Left renal pelvis (tissue), 4 donors: ENCODE measurements at regions not wholly inside any gene's neighbourhood (a gene's known extent, or its start where the extent isn't known, plus 50 kb on each side); places are given as distances from the start of the nearest gene placed in this dataset.
A peak's percentile ranks its signal among the peaks of the same experiment; 100 is the strongest.

Experiments used
- DNase-seq, 4 donors: peaks; one replicate each; pipeline ENCODE4 v3.0.0-alpha.2; 2013; ENCODE audit warnings: low read depth in 4 of 4, low spot score in 3 of 4

DNA sequence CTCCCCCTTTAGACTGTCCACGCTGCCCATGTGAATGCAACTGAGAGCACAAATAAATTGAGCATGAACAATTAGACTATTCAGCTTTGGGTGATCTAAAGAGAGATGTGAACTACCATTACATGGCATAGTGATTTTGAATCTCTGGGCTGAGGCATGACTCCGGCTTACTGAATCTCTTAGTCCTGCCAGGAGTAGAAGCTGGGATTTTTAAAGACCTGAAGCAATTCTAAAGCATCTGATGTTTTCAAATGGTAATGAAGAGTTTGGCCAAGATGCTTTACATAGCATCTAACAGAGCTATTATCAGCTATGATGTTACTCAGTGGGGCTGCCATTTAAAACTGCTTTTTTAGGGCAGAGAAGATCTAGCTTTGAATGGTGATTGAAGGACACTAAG lies 1059.1 kb downstream of the SORCS3 start:
- no peak for DNase-seq

- DNase-seq: no peak
These were observed 1058.4 kb downstream of the SORCS3 start for GRCh38 chr10:105699504-105699903.

DNA sequence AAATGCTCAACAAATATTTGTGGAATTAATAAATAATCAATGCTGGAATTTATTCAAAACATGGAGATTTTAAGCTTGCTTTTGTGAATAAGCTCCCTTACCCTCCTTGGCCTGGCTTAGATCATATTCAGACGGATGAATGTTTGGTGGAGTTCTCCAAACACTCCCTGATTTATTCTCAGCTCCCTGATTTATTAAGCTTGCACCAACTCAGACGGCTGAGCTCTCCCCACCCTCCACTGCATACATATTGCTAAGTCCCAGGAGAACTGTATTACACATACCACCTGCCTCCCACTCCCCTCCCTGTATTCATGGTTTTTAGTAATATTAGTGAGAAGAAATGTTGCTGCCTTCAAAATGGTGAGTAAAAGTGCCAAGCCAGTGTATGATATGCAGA lies 1057.5 kb downstream of the SORCS3 start:
- no peak for DNase-seq

DNA sequence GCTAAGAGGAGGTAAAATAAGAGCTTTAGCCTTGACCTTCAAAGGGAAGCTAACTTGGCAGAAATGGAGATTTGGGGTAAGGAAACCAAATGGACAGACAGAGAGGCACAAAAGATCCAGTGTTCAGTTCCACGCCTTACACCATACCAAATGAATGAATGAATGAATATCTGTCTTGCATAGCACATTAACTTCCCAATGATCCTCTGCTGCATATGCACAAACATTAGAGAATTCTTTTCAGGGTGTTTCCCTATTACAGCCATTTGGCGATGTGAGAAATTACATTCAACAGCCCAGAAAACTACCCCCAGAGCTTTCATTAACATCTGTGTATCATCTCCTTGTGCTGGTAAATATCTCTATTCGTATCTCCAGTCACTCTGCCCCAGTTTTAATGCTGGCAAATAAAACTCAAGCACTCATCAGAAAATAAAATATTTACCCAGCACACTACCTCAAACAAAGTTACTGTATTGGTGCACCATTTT lies 1056.2 kb downstream of the SORCS3 start:
- no peak for DNase-seq

DNA sequence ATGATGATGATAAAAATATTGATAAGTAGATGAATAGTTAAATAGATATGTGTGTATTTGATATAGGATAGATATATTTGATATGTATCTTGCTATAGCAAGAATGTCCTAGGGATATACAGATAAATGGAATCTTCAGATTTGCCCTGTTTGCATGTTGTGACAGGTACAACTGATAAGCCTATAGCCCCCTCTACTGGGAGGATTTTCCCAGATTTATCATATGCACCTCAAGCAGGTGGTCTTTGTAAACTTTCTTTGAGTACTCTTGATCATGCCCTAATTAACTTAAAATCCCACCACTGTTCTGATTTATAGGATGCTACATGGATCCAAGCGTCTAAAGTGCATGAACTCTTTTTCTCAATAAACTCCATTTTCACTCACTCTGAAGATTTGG lies 1050.7 kb downstream of the SORCS3 start:
- peak; percentile 14 to 47 (median 28) for DNase-seq

DNA sequence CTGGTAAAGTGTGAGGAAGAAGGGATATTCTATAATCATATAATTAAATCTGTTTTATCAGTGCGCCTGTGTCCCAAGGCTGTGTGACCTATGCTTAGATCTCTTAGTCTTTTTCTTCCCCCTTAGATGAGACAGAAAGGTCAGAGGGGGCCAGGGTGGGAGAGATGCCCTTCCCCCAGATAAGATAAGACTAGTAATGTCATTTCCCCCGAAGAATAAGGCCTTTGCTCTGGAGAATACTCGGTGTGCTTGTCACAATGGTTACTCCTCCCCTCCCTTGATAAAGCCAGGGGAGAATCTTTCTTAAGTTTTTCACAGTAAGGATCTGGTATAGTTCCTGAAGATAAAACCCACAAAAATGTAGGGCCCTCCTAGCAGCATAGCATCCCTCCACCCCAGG lies 1041.8 kb downstream of the SORCS3 start:
- DNase-seq: no peak

GRCh38 chr10:105681051-105681450 lies 1040.0 kb downstream of the SORCS3 start:
- DNase-seq: no peak

DNA sequence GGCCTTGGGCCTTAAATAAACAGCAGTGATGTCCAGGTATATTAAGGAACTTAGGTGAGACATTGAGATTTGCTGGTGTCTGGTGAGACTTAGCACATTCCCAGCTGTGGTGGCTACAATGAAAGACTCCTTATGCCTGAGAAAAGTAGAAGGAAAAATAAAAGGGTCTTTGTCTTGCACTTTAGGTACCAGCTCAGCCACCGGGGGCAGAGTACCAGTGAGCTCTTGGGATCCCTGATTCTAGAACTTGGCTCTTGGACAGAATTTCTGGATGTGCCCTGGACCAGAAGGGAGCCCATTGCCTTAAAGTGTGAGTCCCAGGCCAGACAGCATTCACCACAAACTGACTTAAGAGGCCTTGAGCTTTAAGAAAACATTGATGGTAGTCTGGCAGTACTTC lies 1038.7 kb downstream of the SORCS3 start:
- no peak for DNase-seq

- DNase-seq: no peak
These were observed 1034.2 kb downstream of the SORCS3 start for GRCh38 chr10:105675333-105675732.

GRCh38 chr10:105674448-105674847 lies 1033.4 kb downstream of the SORCS3 start:
- DNase-seq: no peak

GRCh38 chr10:105658696-105659095 lies 1017.6 kb downstream of the SORCS3 start:
- DNase-seq: no peak

DNA sequence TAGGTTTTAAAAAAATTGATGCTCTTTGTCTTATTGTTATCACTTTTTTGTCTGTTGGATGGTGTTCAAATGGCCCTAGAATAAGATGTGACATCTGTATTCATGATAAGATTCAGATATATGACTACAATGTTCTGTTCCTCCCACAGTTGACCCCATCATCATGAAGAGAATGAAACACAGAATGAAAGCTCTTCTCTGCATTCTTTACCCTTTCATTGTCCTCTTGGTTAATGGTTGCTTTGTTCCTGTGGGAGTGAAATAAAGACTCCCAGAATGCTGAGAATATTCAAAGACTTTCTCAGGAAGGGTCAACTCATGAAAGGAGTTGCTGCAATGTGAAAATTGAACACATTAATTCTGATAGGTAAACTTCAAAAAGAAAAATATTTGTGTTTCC lies 1015.8 kb downstream of the SORCS3 start:
- no peak for DNase-seq

DNA sequence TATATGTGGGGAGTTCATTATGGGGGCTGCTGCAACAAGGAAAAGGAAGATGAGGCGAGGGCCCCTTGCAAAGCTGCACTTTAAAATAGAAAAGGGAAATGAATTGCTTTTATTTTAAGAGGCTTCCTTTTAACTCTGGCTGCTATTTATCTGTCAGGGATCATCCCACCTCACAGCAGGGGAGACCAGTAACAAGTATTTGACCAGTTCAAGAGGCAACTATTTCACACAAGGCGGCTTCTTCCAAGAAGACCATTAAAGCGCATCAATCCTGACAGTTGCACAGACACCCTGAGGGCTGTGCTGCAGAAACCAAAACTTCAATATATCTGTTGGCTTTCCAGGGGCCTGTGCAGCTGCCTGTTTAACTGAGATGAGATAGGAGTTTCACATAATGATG lies 1009.2 kb downstream of the SORCS3 start:
- DNase-seq: no peak

DNA sequence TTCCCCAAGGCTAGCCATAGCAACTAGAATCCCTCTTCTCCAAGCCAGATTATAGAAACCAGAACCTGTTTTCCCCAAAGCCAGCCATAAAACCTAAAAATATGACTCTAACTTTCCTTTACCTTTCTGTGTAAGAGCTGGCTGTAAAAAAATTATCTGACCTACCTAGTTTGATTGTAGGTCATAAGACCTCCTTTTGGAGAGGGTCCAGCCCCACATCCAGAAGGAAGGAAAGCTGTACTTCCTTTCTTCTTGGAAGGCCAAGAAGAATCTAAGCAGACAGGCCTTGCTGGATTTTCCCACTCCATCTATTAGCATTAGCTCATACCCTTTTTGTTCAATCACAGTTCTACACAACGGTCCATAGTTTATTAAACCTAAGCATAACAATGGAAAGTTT lies 1006.3 kb downstream of the SORCS3 start:
- no peak for DNase-seq

DNA sequence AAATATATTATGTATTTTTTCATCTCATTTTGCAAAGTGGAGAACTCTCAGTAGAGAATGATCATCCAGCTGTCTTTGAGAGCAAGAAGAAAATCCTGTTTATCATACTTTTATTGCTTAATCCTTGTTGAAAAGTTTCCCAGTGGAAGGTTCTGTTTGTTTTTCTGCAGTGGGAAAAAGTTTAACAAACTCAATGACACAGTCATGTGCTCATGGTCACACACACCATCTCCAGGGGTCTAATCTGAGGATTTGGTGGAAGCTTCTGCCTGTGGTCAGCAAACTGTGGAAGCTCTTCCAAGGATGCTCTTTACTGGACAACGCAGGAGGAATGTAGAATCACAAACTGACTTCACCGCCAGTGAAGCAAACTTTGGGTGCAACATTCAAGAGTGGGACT lies 1003.9 kb downstream of the SORCS3 start:
- DNase-seq: no peak

DNA sequence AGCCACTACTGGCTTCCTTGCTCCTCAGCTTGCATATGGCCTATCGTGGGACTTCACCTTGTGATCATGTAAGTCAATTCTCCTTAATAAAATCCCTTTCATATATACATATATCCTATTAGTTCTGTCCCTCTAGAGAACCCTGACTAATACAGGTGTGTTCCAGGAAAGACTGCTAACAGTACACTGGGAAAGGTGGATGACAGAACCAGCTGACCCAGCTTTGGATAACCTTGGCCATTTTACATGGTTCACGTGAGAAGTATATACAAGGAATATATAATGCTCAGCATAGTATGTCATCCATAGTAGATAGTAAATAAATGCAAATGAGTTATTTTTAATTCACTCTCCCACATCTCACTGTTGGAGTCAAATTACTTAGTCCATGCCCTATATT lies 1003.5 kb downstream of the SORCS3 start:
- no peak for DNase-seq

GRCh38 chr10:105644091-105644490 lies 1003.0 kb downstream of the SORCS3 start:
- no peak for DNase-seq

GRCh38 chr10:105643660-105644059 lies 1002.6 kb downstream of the SORCS3 start:
- DNase-seq: no peak

DNA sequence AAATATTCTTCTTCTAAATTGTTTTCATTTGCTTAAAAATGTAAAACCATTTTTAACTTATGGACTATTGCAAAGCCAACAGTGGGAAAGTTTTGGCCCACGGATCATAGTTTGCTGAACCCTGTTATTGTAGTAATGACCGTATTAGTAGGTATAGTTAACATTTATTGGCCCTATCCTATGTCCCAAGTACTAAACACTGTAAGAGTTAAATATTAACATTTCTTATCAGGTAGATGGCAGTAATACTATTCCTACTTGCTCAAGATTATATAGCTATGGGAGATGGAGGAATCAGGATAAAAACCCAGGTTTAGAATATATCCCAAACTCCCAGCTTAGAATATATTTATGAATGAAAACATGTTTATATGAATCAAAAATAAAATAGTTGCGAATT lies 993.2 kb downstream of the SORCS3 start:
- DNase-seq: no peak

DNA sequence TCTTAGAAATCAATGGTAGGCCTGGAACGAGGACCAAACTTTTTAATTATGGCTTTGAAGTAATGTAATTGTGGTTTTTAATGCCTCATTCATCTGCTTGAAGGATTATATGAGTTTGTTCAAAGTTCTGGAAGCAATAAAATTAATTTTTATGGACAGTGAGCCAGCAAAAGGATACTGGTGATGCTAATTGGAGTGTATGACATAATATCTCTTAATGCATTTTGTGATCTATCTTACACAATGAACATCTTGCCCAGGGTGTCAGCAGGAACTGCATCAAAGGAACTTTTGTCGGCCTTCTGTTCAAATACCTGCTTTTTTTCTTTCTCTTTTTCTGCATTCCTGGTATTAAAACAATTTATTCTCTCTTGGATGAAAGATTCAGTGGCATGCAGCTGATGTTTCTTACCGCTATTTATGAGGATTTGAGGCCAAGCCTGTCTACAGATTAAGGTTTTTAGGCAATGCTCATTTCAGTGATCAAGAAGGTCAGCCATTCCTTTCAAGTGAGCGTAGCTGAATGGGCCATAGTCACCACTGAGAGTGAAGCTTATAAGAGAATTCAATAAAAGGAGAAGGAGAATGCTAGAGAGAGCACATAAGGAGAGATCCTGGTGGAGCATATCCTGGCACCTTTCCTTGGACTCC lies 974.8 kb downstream of the SORCS3 start:
- no peak for DNase-seq

DNA sequence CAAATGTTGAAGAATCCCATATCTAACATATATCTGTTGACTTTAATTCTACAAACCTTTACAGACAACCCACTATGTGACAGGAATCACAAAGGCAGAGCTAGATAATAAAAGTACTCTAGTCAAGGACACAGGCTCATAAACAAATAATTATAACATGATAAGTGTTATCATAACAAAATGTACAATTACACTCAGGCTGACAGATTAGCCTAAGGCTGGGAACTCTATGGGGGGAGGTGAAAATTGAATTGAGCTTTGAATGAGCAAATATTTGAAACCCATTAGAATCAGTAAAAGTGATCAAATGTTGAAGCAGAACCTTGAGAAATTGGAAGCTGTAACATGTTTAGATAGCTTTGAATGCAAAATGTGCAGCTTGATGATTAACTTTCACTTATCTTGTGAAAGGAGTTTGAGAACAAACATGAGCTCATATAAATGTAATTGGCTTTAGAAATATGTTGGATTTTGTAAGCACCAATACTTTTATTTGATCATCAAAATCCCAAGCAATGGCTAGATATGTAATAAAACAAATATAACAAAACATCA lies 970.2 kb downstream of the SORCS3 start:
- no peak for DNase-seq

GRCh38 chr10:105609451-105609850 lies 968.4 kb downstream of the SORCS3 start:
- no peak for DNase-seq

GRCh38 chr10:105605918-105606317 lies 964.8 kb downstream of the SORCS3 start:
- DNase-seq: no peak
